Endodermal cell (in vitro differentiated cells): ENCODE measurements at regions not wholly inside any gene's neighbourhood (a gene's known extent, or its start where the extent isn't known, plus 50 kb on each side); places are given as distances from the start of the nearest gene placed in this dataset.

ENCODE experiments used
- DNase-seq: peaks from one replicate; pipeline ENCODE4 v3.0.0-alpha.2; 2017
- H3K27ac ChIP-seq: 2 replicates; pipeline ENCODE4 v1.5.1; 2013; ENCODE audit warnings: mild to moderate bottlenecking, low read depth, low read length, moderate library complexity
- H3K27me3 ChIP-seq: 2 replicates; pipeline ENCODE4 v1.6.1; 2013; ENCODE audit warnings: mild to moderate bottlenecking, low read length, moderate library complexity; ENCODE audit not compliant: insufficient read depth, control insufficient read depth, poor library complexity, severe bottlenecking
- H3K36me3 ChIP-seq: 2 replicates; pipeline ENCODE4 v1.7.0; 2013; ENCODE audit warnings: mild to moderate bottlenecking, low read length, moderate library complexity; ENCODE audit not compliant: control insufficient read depth, insufficient read depth
- H3K4me1 ChIP-seq: one replicate; pipeline ENCODE4 v1.7.0; 2013; ENCODE audit warnings: low read length; ENCODE audit not compliant: control insufficient read depth, insufficient read depth
- H3K4me3 ChIP-seq: 2 replicates; pipeline ENCODE4 v1.5.1; 2013; ENCODE audit warnings: mild to moderate bottlenecking, low read length, moderate library complexity
- H3K9ac ChIP-seq: 2 replicates; pipeline ENCODE4 v1.6.1; 2013; ENCODE audit warnings: mild to moderate bottlenecking, low read length, moderate library complexity; ENCODE audit not compliant: poor library complexity, severe bottlenecking; ENCODE audit errors: extremely low read depth
- H3K9me3 ChIP-seq: 2 replicates; pipeline ENCODE4 v1.6.1; 2013; ENCODE audit warnings: mild to moderate bottlenecking, low read length, moderate library complexity; ENCODE audit not compliant: control insufficient read depth
- H3K27ac Mint-ChIP-seq: 2 replicates; pipeline ENCODE4 v1.8.0; 2020; ENCODE audit warnings: mixed read lengths
- H3K27me3 Mint-ChIP-seq: 2 replicates; pipeline ENCODE4 v1.8.0; 2021; ENCODE audit warnings: mild to moderate bottlenecking, mixed read lengths; ENCODE audit not compliant: insufficient read depth
- H3K36me3 Mint-ChIP-seq: 2 replicates; pipeline ENCODE4 v1.8.0; 2020; ENCODE audit warnings: low read depth, mixed read lengths
- H3K4me1 Mint-ChIP-seq: 2 replicates; pipeline ENCODE4 v1.8.0; 2020; ENCODE audit warnings: mixed read lengths
- H3K4me3 Mint-ChIP-seq: 2 replicates; pipeline ENCODE4 v1.8.0; 2020; ENCODE audit warnings: mild to moderate bottlenecking, moderate library complexity, mixed read lengths
- H3K9me3 Mint-ChIP-seq: 2 replicates; pipeline ENCODE4 v1.8.0; 2020; ENCODE audit warnings: mild to moderate bottlenecking, mixed read lengths
- WGBS, 2 experiments: methylation state at CpG; one replicate each; pipeline versions ENCODE4 v1.1.5 to v1.1.7; 2013; ENCODE audit warnings: missing lambda C conversion rate in 2 of 2, mixed read lengths in 1 of 2; ENCODE audit not compliant: insufficient coverage in 1 of 2, insufficient read length in 1 of 2; 5-methylcytosine and 5-hydroxymethylcytosine counted together
- TF ChIP-seq, protein P1 (sequence below): fragments of 200-600 bp; sonication (generic); conservative IDR thresholded peaks from 2 replicates; pipeline ENCODE4 v1.5.0; 2021; ENCODE audit warnings: antibody characterized with exemption, mild to moderate bottlenecking

DNA sequence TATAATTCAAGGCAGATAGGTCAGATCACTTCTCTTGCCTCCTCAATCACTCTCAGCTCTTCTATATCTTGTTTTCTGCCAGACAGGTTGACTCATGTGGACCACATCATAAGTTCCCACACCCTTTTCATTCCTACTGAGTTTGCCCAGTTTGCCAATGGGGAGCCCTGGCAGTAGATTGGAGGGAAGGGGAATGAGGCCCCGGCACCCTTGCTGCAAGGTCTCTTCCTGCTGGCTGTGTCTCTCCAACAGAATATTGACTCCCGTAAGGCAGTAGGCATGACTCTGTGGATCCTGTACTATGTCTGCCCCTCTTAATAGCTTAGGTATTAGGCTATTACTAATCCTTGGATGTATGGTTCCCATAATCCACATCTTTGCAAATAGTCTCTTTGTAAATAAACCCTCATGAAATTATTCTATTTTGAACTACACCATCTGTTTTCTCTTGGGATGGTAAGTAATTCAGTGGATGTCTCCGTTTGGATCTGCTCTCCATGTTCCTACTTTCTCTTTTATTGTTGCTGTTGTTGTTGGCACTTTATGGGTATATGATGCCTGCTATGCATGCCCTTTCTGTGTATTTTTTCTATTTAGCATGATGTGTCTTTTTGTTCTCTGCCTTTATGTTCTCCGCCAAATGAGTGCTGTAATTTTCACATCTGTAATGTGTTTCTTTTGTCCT lies 65.5 kb upstream of the DCBLD2 start:
- Mint-ChIP-seq H3K27me3 (no peaks in the 10 kb centered on the region), H3K36me3 (no peaks in the 10 kb centered on the region), H3K27ac (no peak overlapping the region), H3K9me3 (no peaks in the 10 kb centered on the region), H3K4me3 (no peak overlapping the region), H3K4me1 (no peaks in the 10 kb centered on the region)
- TF ChIP-seq, protein P1, sequence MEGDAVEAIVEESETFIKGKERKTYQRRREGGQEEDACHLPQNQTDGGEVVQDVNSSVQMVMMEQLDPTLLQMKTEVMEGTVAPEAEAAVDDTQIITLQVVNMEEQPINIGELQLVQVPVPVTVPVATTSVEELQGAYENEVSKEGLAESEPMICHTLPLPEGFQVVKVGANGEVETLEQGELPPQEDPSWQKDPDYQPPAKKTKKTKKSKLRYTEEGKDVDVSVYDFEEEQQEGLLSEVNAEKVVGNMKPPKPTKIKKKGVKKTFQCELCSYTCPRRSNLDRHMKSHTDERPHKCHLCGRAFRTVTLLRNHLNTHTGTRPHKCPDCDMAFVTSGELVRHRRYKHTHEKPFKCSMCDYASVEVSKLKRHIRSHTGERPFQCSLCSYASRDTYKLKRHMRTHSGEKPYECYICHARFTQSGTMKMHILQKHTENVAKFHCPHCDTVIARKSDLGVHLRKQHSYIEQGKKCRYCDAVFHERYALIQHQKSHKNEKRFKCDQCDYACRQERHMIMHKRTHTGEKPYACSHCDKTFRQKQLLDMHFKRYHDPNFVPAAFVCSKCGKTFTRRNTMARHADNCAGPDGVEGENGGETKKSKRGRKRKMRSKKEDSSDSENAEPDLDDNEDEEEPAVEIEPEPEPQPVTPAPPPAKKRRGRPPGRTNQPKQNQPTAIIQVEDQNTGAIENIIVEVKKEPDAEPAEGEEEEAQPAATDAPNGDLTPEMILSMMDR, result no peak
- Histone ChIP-seq H3K36me3 (no peaks in the 10 kb centered on the region), H3K27me3 (no peaks in the 10 kb centered on the region), H3K4me1 (no peaks in the 10 kb centered on the region), H3K9ac (no peak overlapping the region), H3K9me3 (no peaks in the 10 kb centered on the region), H3K4me3 (no peak overlapping the region), H3K27ac (no peak overlapping the region)
- 96 to 100% methylated on average over 1 to 3 of the region's 4 CpGs for WGBS, 2 experiments
- no peak for DNase-seq

DNA sequence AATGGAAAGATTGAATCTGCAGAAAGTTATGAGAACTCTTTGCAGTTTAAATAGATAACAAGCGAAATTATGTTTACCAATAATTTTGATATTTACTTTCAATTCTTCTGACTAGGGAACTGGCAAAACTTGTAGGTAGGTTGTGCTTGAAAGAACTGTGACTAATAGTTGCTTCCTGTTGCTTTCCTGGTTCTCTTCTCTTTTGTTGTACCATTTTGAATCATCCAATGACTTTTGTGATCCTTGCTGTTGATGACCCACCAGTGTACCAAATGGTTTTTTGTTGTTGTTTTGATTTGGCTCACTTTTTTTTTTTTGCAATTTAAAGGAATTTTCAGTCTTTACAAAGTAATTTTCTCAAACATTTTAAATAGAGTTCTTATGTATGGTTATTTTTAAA lies 64.9 kb upstream of the DCBLD2 start:
- Histone ChIP-seq H3K9ac (no peak overlapping the region), H3K9me3 (no peaks in the 10 kb centered on the region), H3K36me3 (no peaks in the 10 kb centered on the region), H3K4me3 (no peak overlapping the region), H3K27me3 (no peaks in the 10 kb centered on the region), H3K27ac (no peak overlapping the region), H3K4me1 (no peaks in the 10 kb centered on the region)
- TF ChIP-seq, protein P1, result no peak
- H3K27ac Mint-ChIP-seq, result no peak overlapping the region
- no peaks in the 10 kb centered on the region for H3K27me3 Mint-ChIP-seq
- no peak for DNase-seq
- WGBS, 2 experiments, result 100% methylated on average over 1 of the region's 1 CpG; no CpG with 5 or more reads in 1 of the 2 experiments
- H3K4me3 Mint-ChIP-seq, result no peak overlapping the region
- H3K9me3 Mint-ChIP-seq, result no peaks in the 10 kb centered on the region
- no peaks in the 10 kb centered on the region for H3K36me3 Mint-ChIP-seq
- no peaks in the 10 kb centered on the region for H3K4me1 Mint-ChIP-seq

DNA sequence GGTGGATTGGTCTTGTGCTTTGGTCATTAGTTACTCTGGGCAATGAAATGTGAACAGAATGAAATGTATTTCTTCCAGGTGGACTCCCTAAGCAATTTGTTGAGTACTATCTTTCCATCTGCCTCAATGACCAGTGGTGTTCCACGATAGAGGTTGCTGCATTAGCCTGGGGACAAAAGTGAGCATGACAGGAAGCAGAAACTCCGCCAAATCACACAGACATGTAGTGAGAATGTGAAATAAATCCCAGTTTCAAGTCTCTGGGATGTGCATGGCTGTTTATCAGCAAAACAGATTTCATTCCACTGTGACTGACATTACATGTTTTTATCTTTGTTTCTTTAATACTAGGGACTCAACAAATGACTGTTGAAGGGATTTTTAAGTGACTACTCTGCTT lies 63.3 kb upstream of the DCBLD2 start:
- TF ChIP-seq, protein P1, result no peak
- Histone ChIP-seq H3K9me3 (no peaks in the 10 kb centered on the region), H3K27ac (no peak overlapping the region), H3K4me3 (no peak overlapping the region), H3K4me1 (no peaks in the 10 kb centered on the region), H3K27me3 (no peaks in the 10 kb centered on the region), H3K9ac (no peak overlapping the region), H3K36me3 (no peaks in the 10 kb centered on the region)
- H3K4me1 Mint-ChIP-seq, result no peaks in the 10 kb centered on the region
- WGBS, 2 experiments, result 92 to 100% methylated on average over 2 of the region's 2 CpGs
- H3K4me3 Mint-ChIP-seq, result no peak overlapping the region
- no peak overlapping the region for H3K27ac Mint-ChIP-seq
- no peaks in the 10 kb centered on the region for H3K27me3 Mint-ChIP-seq
- no peaks in the 10 kb centered on the region for H3K9me3 Mint-ChIP-seq
- DNase-seq, result no peak
- H3K36me3 Mint-ChIP-seq, result no peaks in the 10 kb centered on the region
